Hepatocyte (in vitro differentiated cells): ENCODE measurements at regions not wholly inside any gene's neighbourhood (a gene's known extent, or its start where the extent isn't known, plus 50 kb on each side); places are given as distances from the start of the nearest gene placed in this dataset.

Experiments
- DNase-seq: peaks from one replicate; pipeline ENCODE4 v3.0.0-alpha.2; 2016; ENCODE audit warnings: low spot score
- H2AFZ ChIP-seq: fragments of 200-600 bp; sonication (generic); 2 replicates; pipeline ENCODE4 v1.6.0; 2016; ENCODE audit warnings: antibody characterized with exemption, mild to moderate bottlenecking
- H3K27ac ChIP-seq: fragments of 200-600 bp; sonication (generic); 2 replicates; pipeline ENCODE4 v1.5.1; 2016; ENCODE audit warnings: mild to moderate bottlenecking
- H3K27me3 ChIP-seq: fragments of 200-600 bp; sonication (generic); 2 replicates; pipeline ENCODE4 v1.6.1; 2016
- H3K36me3 ChIP-seq: fragments of 200-600 bp; sonication (generic); replicated peaks from 2 replicates; pipeline ENCODE4 v1.5.1; 2016; ENCODE audit warnings: low read depth; ENCODE audit not compliant: insufficient read depth
- H3K4me1 ChIP-seq: fragments of 200-600 bp; sonication (generic); 2 replicates; pipeline ENCODE4 v1.5.1; 2016; ENCODE audit warnings: mild to moderate bottlenecking, moderate library complexity; ENCODE audit not compliant: insufficient read depth
- H3K4me2 ChIP-seq: fragments of 200-600 bp; sonication (generic); 2 replicates; pipeline ENCODE4 v1.6.0; 2016
- H3K4me3 ChIP-seq: fragments of 200-600 bp; sonication (generic); 2 replicates; pipeline ENCODE4 v1.5.1; 2016; ENCODE audit warnings: mild to moderate bottlenecking
- H3K79me2 ChIP-seq: fragments of 200-600 bp; sonication (generic); 2 replicates; pipeline ENCODE4 v1.6.0; 2017; ENCODE audit warnings: mild to moderate bottlenecking
- H3K9me2 ChIP-seq: fragments of 200-600 bp; sonication (generic); replicated peaks from 2 replicates; pipeline ENCODE4 v1.6.0; 2017; ENCODE audit warnings: mild to moderate bottlenecking; ENCODE audit not compliant: insufficient read depth
- H3K9me3 ChIP-seq: fragments of 200-600 bp; sonication (generic); 2 replicates; pipeline ENCODE4 v1.5.1; 2016; ENCODE audit warnings: low read depth, mild to moderate bottlenecking
- H4K20me1 ChIP-seq: fragments of 200-600 bp; sonication (generic); 2 replicates; pipeline ENCODE4 v1.6.0; 2016; ENCODE audit warnings: mild to moderate bottlenecking; ENCODE audit not compliant: insufficient read depth, poor library complexity, severe bottlenecking
- EZH2 ChIP-seq: fragments of 200-600 bp; sonication (generic); IDR thresholded peaks from 2 replicates; pipeline ENCODE4 v1.6.1; 2016; ENCODE audit warnings: antibody characterized with exemption, mild to moderate bottlenecking, borderline replicate concordance
- EZH2phosphoT487 ChIP-seq: fragments of 200-600 bp; sonication (generic); IDR thresholded peaks from one replicate; pipeline ENCODE4 v1.6.1; 2018; ENCODE audit warnings: antibody characterized with exemption, mild to moderate bottlenecking, low read depth, moderate library complexity; ENCODE audit not compliant: unreplicated experiment, severe bottlenecking
- WGBS: methylation state at CpG from one replicate; pipeline ENCODE4 v1.1.6; 2016; ENCODE audit warnings: low lambda C conversion rate; ENCODE audit errors: missing lambda C conversion rate; 5-methylcytosine and 5-hydroxymethylcytosine counted together
- TF ChIP-seq, protein P1 (sequence below): fragments of 200-600 bp; sonication (generic); IDR thresholded peaks from 2 replicates; pipeline ENCODE4 v1.5.1; 2016; ENCODE audit warnings: antibody characterized with exemption, mild to moderate bottlenecking; ENCODE audit not compliant: poor library complexity

DNA sequence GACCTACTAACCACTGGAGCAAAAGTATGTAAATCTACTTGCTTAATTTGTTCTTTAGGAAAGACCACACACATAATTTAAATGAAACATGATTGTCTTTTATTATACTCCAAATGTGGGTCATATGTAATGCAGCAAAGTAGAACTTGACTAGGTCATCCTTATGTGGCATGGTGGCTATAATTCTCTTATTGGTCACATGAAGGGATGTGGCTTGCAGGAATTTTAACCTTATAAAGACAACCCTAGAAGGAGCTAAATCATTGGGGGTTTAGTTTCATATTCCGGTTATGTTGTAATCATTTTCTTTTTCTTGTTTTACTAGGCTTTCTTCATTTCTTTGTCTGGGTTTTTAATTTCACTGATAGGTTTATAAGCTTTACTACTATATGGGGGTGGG, 93.9 kb downstream of the SEPTIN7 start:
- Histone ChIP-seq H3K27ac (no peak overlapping the region), H3K4me1 (no peaks in the 10 kb centered on the region), H3K9me2 (no peaks in the 10 kb centered on the region), H2AFZ (no peak overlapping the region), H3K9me3 (no peaks in the 10 kb centered on the region), H3K79me2 (no peaks in the 10 kb centered on the region), H3K4me3 (no peak overlapping the region), H4K20me1 (no peaks in the 10 kb centered on the region), H3K36me3 (no peaks in the 10 kb centered on the region), H3K4me2 (no peak overlapping the region), H3K27me3 (no peaks in the 10 kb centered on the region)
- TF ChIP-seq EZH2phosphoT487 (no peak), EZH2 (no peak)
- TF ChIP-seq, protein P1, sequence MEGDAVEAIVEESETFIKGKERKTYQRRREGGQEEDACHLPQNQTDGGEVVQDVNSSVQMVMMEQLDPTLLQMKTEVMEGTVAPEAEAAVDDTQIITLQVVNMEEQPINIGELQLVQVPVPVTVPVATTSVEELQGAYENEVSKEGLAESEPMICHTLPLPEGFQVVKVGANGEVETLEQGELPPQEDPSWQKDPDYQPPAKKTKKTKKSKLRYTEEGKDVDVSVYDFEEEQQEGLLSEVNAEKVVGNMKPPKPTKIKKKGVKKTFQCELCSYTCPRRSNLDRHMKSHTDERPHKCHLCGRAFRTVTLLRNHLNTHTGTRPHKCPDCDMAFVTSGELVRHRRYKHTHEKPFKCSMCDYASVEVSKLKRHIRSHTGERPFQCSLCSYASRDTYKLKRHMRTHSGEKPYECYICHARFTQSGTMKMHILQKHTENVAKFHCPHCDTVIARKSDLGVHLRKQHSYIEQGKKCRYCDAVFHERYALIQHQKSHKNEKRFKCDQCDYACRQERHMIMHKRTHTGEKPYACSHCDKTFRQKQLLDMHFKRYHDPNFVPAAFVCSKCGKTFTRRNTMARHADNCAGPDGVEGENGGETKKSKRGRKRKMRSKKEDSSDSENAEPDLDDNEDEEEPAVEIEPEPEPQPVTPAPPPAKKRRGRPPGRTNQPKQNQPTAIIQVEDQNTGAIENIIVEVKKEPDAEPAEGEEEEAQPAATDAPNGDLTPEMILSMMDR, result no peak
- 96% methylated on average over 1 of the region's 1 CpG for WGBS
- no peak for DNase-seq

- TF ChIP-seq EZH2 (no peak), EZH2phosphoT487 (no peak)
- TF ChIP-seq, protein P1, result no peak
- no peaks in the 10 kb centered on the region for H3K36me3 ChIP-seq
These were observed 99.8 kb downstream of the SEPTIN7 start for GRCh38 chr7:35900651-35901050.

GRCh38 chr7:35905555-35905954, 104.7 kb downstream of the SEPTIN7 start:
- no peak overlapping the region for H2AFZ ChIP-seq
- no peaks in the 10 kb centered on the region for H3K4me1 ChIP-seq
- H3K4me2 ChIP-seq, result no peak overlapping the region
- no peak overlapping the region for H3K27ac ChIP-seq
- H3K79me2 ChIP-seq, result no peaks in the 10 kb centered on the region
- no peak overlapping the region for H3K4me3 ChIP-seq
- no peaks in the 10 kb centered on the region for H3K27me3 ChIP-seq
- H4K20me1 ChIP-seq, result no peaks in the 10 kb centered on the region
- no peak for DNase-seq
- no peaks in the 10 kb centered on the region for H3K9me3 ChIP-seq
- TF ChIP-seq EZH2phosphoT487, result no peak
- TF ChIP-seq, protein P1, result no peak
- no peak for TF ChIP-seq EZH2
- 74% methylated on average over 5 of the region's 5 CpGs for WGBS
- H3K9me2 ChIP-seq, result no peaks in the 10 kb centered on the region
- H3K36me3 ChIP-seq, result no peaks in the 10 kb centered on the region

More at GRCh38 chr7:35900651-35901050, 99.8 kb downstream of the SEPTIN7 start:
- no peaks in the 10 kb centered on the region for H3K9me3 ChIP-seq
- H4K20me1 ChIP-seq, result no peaks in the 10 kb centered on the region
- no peaks in the 10 kb centered on the region for H3K4me1 ChIP-seq
- H3K4me2 ChIP-seq, result no peak overlapping the region
- no peak overlapping the region for H3K4me3 ChIP-seq
- no peaks in the 10 kb centered on the region for H3K9me2 ChIP-seq
- no peak overlapping the region for H2AFZ ChIP-seq
- no peak overlapping the region for H3K27ac ChIP-seq
- H3K27me3 ChIP-seq, result no peaks in the 10 kb centered on the region
- 98% methylated on average over 2 of the region's 2 CpGs for WGBS
- H3K79me2 ChIP-seq, result no peaks in the 10 kb centered on the region
- no peak for DNase-seq
